Endothelial cell of umbilical vein (primary cell): ENCODE measurements at regions not wholly inside any gene's neighbourhood (a gene's known extent, or its start where the extent isn't known, plus 50 kb on each side); places are given as distances from the start of the nearest gene placed in this dataset.

Source experiments
- BruUV-seq: library from RNA; stranded (reverse); fragments of 400-500 nt; replicated peaks from 2 replicates; lab custom pipeline; 2021; lab: Mats Ljungman, UMichigan
- CTCF ChIA-PET: fragments of 300-600, 350-600 bp; sonication (Branson Sonifier 250); formaldehyde crosslinking; loops from one replicate; lab custom pipeline; 2021; ENCODE audit warnings: antibody characterized with exemption, inconsistent platforms; lab: Charles Lee
- POLR2A ChIA-PET: fragments of 300-600, 350-600 bp; sonication (Branson Sonifier 250); formaldehyde crosslinking; loops from one replicate; lab custom pipeline; 2021; ENCODE audit warnings: antibody characterized with exemption, inconsistent platforms; lab: Charles Lee
- DNase-seq: peaks from one replicate; pipeline ENCODE4 v3.0.0-alpha.2; 2011; ENCODE audit warnings: low read depth, low spot score
- FAIRE-seq: peaks from 2 replicates; lab custom pipeline; 2011; peaks lifted over from hg19 to GRCh38; lab: Jason Lieb, UNC
- H2AFZ ChIP-seq: 2 replicates; pipeline ENCODE4 v1.6.0; 2012; ENCODE audit warnings: low read depth, low read length, control low read depth, inconsistent platforms
- H3K27ac ChIP-seq: 2 replicates; pipeline ENCODE4 v1.5.1; 2011; ENCODE audit warnings: low read depth, mild to moderate bottlenecking, control low read depth, low read length, moderate library complexity; ENCODE audit not compliant: insufficient read depth
- H3K27me3 ChIP-seq, 2 experiments: 2 replicates each; pipeline versions ENCODE4 v1.6.0 to v1.6.1; 2011; ENCODE audit warnings: low read length in 2 of 2, mixed read lengths in 1 of 2; ENCODE audit not compliant: control insufficient read depth in 2 of 2, insufficient read depth in 2 of 2
- H3K36me3 ChIP-seq, 2 experiments: 2 replicates in 1 of 2; 3 replicates in 1 of 2; pipeline ENCODE4 v1.5.1; 2011; ENCODE audit warnings: low read length in 2 of 2, mild to moderate bottlenecking in 1 of 2, moderate library complexity in 1 of 2; ENCODE audit not compliant: control insufficient read depth in 2 of 2, insufficient read depth in 2 of 2; ENCODE audit errors: extremely low read depth in 1 of 2
- H3K4me1 ChIP-seq: 3 replicates; pipeline ENCODE4 v1.5.1; 2011; ENCODE audit warnings: mild to moderate bottlenecking, low read length; ENCODE audit not compliant: control insufficient read depth, insufficient read depth; ENCODE audit errors: extremely low read depth
- H3K4me2 ChIP-seq: 2 replicates; pipeline ENCODE4 v1.6.1; 2011; ENCODE audit warnings: low read length, control low read depth, mixed read lengths; ENCODE audit not compliant: insufficient read depth
- H3K4me3 ChIP-seq, 3 experiments: fragments of 200-600 bp in 1 of 3; sonication (generic), shearing (Covaris generic) in 1 of 3; replicated peaks in 1 of 3; 2 replicates each; pipeline ENCODE4 v1.5.1; 2011 to 2016; ENCODE audit warnings: control low read depth in 3 of 3, low read length in 3 of 3, mild to moderate bottlenecking in 2 of 3, inconsistent platforms in 1 of 3, low read depth in 1 of 3, moderate library complexity in 1 of 3; ENCODE audit not compliant: insufficient read depth in 1 of 3
- H3K79me2 ChIP-seq: 2 replicates; pipeline ENCODE4 v1.6.0; 2012; ENCODE audit warnings: low read length, inconsistent platforms; ENCODE audit not compliant: control insufficient read depth, insufficient read depth
- H3K9ac ChIP-seq: replicated peaks from 2 replicates; pipeline ENCODE3; 2011; ENCODE audit warnings: low read length, control low read depth; ENCODE audit not compliant: insufficient read depth; ENCODE audit errors: extremely low read depth
- H3K9me1 ChIP-seq: replicated peaks from 3 replicates; pipeline ENCODE4 v1.6.0; 2011; ENCODE audit warnings: mild to moderate bottlenecking, low read length; ENCODE audit not compliant: control insufficient read depth, insufficient read depth; ENCODE audit errors: extremely low read depth
- H3K9me3 ChIP-seq: replicated peaks from 2 replicates; pipeline ENCODE4 v1.5.1; 2012; ENCODE audit warnings: low read length, inconsistent platforms; ENCODE audit not compliant: control insufficient read depth, insufficient read depth
- H4K20me1 ChIP-seq: replicated peaks from 2 replicates; pipeline ENCODE3; 2011; ENCODE audit warnings: mild to moderate bottlenecking, low read length; ENCODE audit not compliant: control insufficient read depth, insufficient read depth; ENCODE audit errors: extremely low read depth
- EZH2 ChIP-seq: IDR thresholded peaks from 2 replicates; pipeline ENCODE4 v1.6.1; 2012; ENCODE audit warnings: borderline replicate concordance, low read depth, mild to moderate bottlenecking, moderate library complexity, low read length, inconsistent platforms; ENCODE audit not compliant: severe bottlenecking
- JUN ChIP-seq: IDR thresholded peaks from 2 replicates; pipeline ENCODE4 v1.6.1; 2011; ENCODE audit warnings: borderline replicate concordance, low read depth; ENCODE audit not compliant: insufficient read length, insufficient read depth
- MYC ChIP-seq: IDR thresholded peaks from one replicate; pipeline ENCODE4 v1.6.1; 2011; ENCODE audit warnings: mild to moderate bottlenecking, low read depth, low read length
- POLR2A ChIP-seq: IDR thresholded peaks from 2 replicates; pipeline ENCODE4 v1.6.1; 2012; ENCODE audit warnings: low read depth, mild to moderate bottlenecking, control low read depth, low read length
- POLR2AphosphoS5 ChIP-seq: IDR thresholded peaks from 2 replicates; pipeline ENCODE4 v1.6.1; 2012; ENCODE audit warnings: low read depth, mild to moderate bottlenecking, control low read depth, low read length, moderate library complexity; ENCODE audit not compliant: insufficient read depth
- dilution Hi-C: fragments of 300-500 bp; cut with MboI; formaldehyde crosslinking; loops from one replicate; pipeline ENCODE4 v1.15.0; 2019; ENCODE audit warnings: low sequenced_read_pairs; ENCODE audit not compliant: extremely low pct_ligation_motif_present
- intact Hi-C: fragments of 100-400 bp; cut with micrococcal nuclease; formaldehyde crosslinking; loops from one replicate; pipeline ENCODE4 v1.10.0; 2022

GRCh38 chr20:48211238-48211637 lies 426.0 kb upstream of the SULF2 start:
- dilution Hi-C loops (no loop called here), intact Hi-C loops (no loop called here)
- Histone ChIP-seq H3K27me3 (no peaks in the 10 kb centered on the region), H3K4me3 (no peak overlapping the region), H3K9me1 (no peaks in the 10 kb centered on the region), H3K36me3 (no peaks in the 10 kb centered on the region), H3K4me1 (no peaks in the 10 kb centered on the region), H3K4me2 (no peak overlapping the region), H3K9me3 (no peaks in the 10 kb centered on the region), H2AFZ (no peak overlapping the region), H3K27ac (no peak overlapping the region), H3K79me2 (no peaks in the 10 kb centered on the region), H4K20me1 (no peaks in the 10 kb centered on the region), H3K9ac (no peak overlapping the region)
- no peak for TF ChIP-seq POLR2A
- TF ChIP-seq JUN = no peak
- no peak for TF ChIP-seq EZH2
- no TSS peak for BruUV-seq
- DNase-seq = no peak
- POLR2A ChIA-PET = no interaction called here
- CTCF ChIA-PET = no interaction called here
- no peak for FAIRE-seq

- TF ChIP-seq MYC (no peak), POLR2AphosphoS5 (no peak), JUN (no peak)
- Histone ChIP-seq H3K4me1 (no peaks in the 10 kb centered on the region), H3K27ac (no peak overlapping the region), H3K9me1 (no peaks in the 10 kb centered on the region), H3K9me3 (no peaks in the 10 kb centered on the region), H3K4me3 (no peak overlapping the region), H3K36me3 (no peaks in the 10 kb centered on the region), H3K27me3 (no peaks in the 10 kb centered on the region), H2AFZ (no peak overlapping the region), H3K79me2 (no peaks in the 10 kb centered on the region), H4K20me1 (no peaks in the 10 kb centered on the region), H3K9ac (no peak overlapping the region), H3K4me2 (no peak overlapping the region)
- FAIRE-seq (no peak), DNase-seq (no peak)
- no TSS peak for BruUV-seq
- dilution Hi-C loops = no loop called here
- intact Hi-C loops = no loop called here
- ChIA-PET POLR2A (no interaction called here), CTCF (no interaction called here)
Observed at GRCh38 chr20:48210111-48211027, 425.1 kb upstream of the SULF2 start.
